ENCODE measurements at regions not wholly inside any gene's neighbourhood (a gene's known extent, or its start where the extent isn't known, plus 50 kb on each side); places are given as distances from the start of the nearest gene placed in this dataset.

DNA sequence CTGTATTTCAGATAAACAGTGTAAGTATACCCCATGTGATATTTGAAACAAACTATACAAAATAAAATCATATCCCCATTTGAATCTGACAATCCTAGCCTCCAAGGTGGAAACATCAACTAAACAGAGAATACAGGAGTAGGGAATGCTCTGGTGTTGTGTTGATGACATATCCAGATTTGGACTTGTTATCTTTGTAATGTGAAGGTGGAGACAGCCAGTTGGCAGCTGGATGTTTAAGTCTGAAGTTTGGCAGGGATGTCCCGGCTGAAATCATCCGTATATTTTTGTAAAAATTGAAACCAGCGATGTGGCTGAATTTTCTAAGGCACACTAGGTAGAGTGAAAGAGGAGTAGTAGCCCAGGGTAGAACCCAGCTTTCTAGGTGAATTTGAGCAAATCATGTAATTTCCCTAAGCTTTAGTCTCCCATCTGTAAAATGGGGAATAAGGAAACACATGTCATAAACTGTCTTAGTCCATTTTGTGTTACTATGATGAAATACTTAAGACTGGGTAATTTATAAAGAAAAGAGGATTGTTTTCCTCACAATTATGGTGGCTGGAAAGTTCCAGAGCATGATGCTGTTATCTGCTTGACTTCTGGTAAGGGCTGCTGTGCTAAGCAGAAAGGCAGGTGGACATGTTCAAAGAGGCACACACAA, 246.6 kb upstream of the APCDD1 start:
- Mint-ChIP-seq H3K9me3 (ENCODE audit: unreplicated experiment) (no peaks in the 10 kb centered on the region), H3K4me1 (ENCODE audit: insufficient read depth, unreplicated experiment) (no peaks in the 10 kb centered on the region), H3K27me3 (ENCODE audit: insufficient read depth, unreplicated experiment) (no peaks in the 10 kb centered on the region), H3K36me3 (ENCODE audit: insufficient read depth, unreplicated experiment) (no peaks in the 10 kb centered on the region), H3K4me3 (ENCODE audit: unreplicated experiment) (no peak overlapping the region), H3K27ac (ENCODE audit: low read depth, unreplicated experiment) (no peak overlapping the region)
- ChIA-PET POLR2A (no interaction called here), CTCF (no interaction called here)
- DNase-seq (ENCODE audit: unreplicated experiment): no peak
- intact Hi-C loops (cut with micrococcal nuclease): no loop called here
- BruUV-seq (replicated peaks): no TSS peak
- TF ChIP-seq, protein P1, sequence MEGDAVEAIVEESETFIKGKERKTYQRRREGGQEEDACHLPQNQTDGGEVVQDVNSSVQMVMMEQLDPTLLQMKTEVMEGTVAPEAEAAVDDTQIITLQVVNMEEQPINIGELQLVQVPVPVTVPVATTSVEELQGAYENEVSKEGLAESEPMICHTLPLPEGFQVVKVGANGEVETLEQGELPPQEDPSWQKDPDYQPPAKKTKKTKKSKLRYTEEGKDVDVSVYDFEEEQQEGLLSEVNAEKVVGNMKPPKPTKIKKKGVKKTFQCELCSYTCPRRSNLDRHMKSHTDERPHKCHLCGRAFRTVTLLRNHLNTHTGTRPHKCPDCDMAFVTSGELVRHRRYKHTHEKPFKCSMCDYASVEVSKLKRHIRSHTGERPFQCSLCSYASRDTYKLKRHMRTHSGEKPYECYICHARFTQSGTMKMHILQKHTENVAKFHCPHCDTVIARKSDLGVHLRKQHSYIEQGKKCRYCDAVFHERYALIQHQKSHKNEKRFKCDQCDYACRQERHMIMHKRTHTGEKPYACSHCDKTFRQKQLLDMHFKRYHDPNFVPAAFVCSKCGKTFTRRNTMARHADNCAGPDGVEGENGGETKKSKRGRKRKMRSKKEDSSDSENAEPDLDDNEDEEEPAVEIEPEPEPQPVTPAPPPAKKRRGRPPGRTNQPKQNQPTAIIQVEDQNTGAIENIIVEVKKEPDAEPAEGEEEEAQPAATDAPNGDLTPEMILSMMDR (IDR thresholded peaks at IDR 0.05; ENCODE audit: unreplicated experiment): no peak

DNA sequence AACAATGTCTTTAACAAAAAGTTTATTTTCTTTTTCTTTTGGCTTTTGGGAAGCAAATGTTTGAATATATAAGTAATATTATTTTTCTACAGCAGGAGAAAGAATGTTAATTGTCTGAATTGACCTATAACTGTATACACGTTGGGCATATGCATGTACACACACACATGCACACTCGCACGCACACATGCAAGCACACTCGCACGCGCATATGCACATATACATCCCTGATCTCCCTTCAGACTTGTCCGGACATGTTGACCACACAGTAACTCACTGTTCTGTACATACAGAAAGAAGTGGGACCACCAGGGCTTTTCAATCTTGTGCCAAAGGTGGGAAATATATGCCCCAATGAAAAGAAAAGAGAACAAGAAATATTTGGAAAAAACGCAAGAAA, 245.1 kb upstream of the APCDD1 start:
- CTCF ChIA-PET: no interaction called here

DNA sequence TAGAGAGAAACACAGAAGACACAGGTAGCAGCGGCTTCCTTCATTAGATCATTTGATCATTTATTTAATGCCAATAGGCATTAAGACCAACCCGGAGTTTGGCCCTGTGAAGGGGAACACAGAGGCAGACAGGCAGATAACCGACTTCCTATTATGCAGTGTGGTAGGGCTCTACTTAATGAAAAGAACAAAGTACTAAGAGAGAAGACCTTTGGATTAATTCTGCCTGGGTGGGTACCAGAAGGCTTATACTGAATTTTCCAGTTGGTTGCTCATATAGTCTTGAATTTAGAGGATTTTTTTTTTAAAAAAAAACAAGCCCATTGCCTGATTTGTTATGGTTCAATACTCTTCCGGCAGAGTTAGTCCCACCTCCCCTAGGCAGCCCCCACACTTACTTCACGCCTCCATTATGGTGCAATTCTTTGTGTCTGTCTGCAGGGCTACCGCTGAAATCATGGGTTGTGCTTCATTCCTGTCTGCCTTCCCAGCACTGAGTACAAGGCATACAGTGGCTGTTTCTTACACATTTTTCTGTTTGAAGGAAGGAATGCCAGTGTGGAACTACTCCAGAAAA, 244.3 kb upstream of the APCDD1 start:
- intact Hi-C loops (cut with micrococcal nuclease): no loop called here
- Mint-ChIP-seq H3K27me3 (ENCODE audit: insufficient read depth, unreplicated experiment) (no peaks in the 10 kb centered on the region), H3K4me1 (ENCODE audit: insufficient read depth, unreplicated experiment) (no peaks in the 10 kb centered on the region), H3K9me3 (ENCODE audit: unreplicated experiment) (no peaks in the 10 kb centered on the region), H3K4me3 (ENCODE audit: unreplicated experiment) (no peak overlapping the region), H3K27ac (ENCODE audit: low read depth, unreplicated experiment) (no peak overlapping the region), H3K36me3 (ENCODE audit: insufficient read depth, unreplicated experiment) (no peaks in the 10 kb centered on the region)
- ChIA-PET POLR2A (no interaction called here), CTCF (no interaction called here)
- TF ChIP-seq, protein P1 (IDR thresholded peaks at IDR 0.05; ENCODE audit: unreplicated experiment): no peak
- BruUV-seq (replicated peaks): no TSS peak
- DNase-seq (ENCODE audit: unreplicated experiment): no peak

More for the DNA sequence above, 245.1 kb upstream of the APCDD1 start:
- Mint-ChIP-seq H3K36me3 (ENCODE audit: insufficient read depth, unreplicated experiment) (no peaks in the 10 kb centered on the region), H3K4me1 (ENCODE audit: insufficient read depth, unreplicated experiment) (no peaks in the 10 kb centered on the region), H3K4me3 (ENCODE audit: unreplicated experiment) (no peak overlapping the region), H3K27me3 (ENCODE audit: insufficient read depth, unreplicated experiment) (no peaks in the 10 kb centered on the region), H3K27ac (ENCODE audit: low read depth, unreplicated experiment) (no peak overlapping the region), H3K9me3 (ENCODE audit: unreplicated experiment) (no peaks in the 10 kb centered on the region)
- TF ChIP-seq, protein P1 (IDR thresholded peaks at IDR 0.05; ENCODE audit: unreplicated experiment): no peak
- BruUV-seq (replicated peaks): no TSS peak
- POLR2A ChIA-PET: interaction anchor here (0.6 kb wide), 1 partner anchor 204 kb away, joined by 3 read pairs; no protein-coding TSS in a partner anchor
- no peak for DNase-seq (ENCODE audit: unreplicated experiment)
- intact Hi-C loops (cut with micrococcal nuclease): no loop called here

DNA sequence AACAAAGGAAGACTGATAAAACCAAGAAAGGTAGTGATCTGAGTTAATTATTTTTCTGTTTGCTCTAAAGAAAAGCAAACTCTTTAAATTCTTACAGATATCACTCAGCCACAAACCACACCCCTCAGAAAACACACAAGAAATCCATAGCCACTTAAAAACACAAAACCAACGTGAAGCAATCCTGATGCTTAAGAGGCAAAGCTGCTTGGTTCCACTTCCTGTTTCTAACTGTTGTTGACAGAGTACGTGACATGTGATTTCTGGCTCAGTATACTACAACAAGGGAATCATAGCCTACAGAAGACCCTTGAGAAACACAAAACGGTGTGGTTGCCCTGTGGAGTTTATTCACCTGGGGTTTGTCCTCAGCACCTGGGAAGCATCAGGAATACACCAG, 240.9 kb upstream of the APCDD1 start:
- ChIA-PET POLR2A (interaction anchor here (0.9 to 1.4 kb wide), 3 partner anchors 28 to 44 kb away, joined by 3 read pairs; no protein-coding TSS in a partner anchor), CTCF (interaction anchor here (0.9 kb wide), 1 partner anchor 176 kb away, joined by 3 read pairs; no protein-coding TSS in a partner anchor)
- H3K36me3 Mint-ChIP-seq (ENCODE audit: insufficient read depth, unreplicated experiment): no peaks in the 10 kb centered on the region
- no peak overlapping the region for H3K4me3 Mint-ChIP-seq (ENCODE audit: unreplicated experiment)
- H3K27ac Mint-ChIP-seq (ENCODE audit: low read depth, unreplicated experiment): no peak overlapping the region
- H3K4me1 Mint-ChIP-seq (ENCODE audit: insufficient read depth, unreplicated experiment): no peaks in the 10 kb centered on the region
- no peaks in the 10 kb centered on the region for H3K27me3 Mint-ChIP-seq (ENCODE audit: insufficient read depth, unreplicated experiment)
- peak; percentile 21 for DNase-seq (ENCODE audit: unreplicated experiment)
- H3K9me3 Mint-ChIP-seq (ENCODE audit: unreplicated experiment): peaks cover 10% of the 10 kb centered on the region
- intact Hi-C loops (cut with micrococcal nuclease): no loop called here
- TF ChIP-seq, protein P1 (IDR thresholded peaks at IDR 0.05; ENCODE audit: unreplicated experiment): no peak
- BruUV-seq (replicated peaks): no TSS peak
